ENCODE measurements at regions not wholly inside any gene's neighbourhood (a gene's known extent, or its start where the extent isn't known, plus 50 kb on each side); places are given as distances from the start of the nearest gene placed in this dataset.

DNA sequence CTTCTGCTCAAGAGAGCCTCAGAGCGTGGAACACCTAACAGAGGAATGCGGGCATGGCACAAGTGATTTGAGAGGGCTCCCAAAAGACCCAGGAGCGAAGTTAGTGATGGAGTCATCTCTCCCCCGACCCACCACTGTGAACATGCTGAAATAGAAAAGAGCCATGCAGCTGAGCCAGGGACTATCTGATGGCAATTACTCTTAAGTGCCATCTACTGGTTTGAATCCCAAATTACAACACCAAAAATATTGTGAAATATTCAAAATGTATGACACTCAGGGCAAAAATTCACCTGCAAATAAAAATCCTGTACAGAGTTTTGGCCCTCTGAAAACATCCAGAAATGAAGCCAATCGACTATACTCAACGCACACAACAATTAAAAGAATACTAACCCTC, 2038.9 kb upstream of the ADGRL3 start:
- H3K27ac ChIP-seq = no peak overlapping the region
- TF ChIP-seq, protein P1, sequence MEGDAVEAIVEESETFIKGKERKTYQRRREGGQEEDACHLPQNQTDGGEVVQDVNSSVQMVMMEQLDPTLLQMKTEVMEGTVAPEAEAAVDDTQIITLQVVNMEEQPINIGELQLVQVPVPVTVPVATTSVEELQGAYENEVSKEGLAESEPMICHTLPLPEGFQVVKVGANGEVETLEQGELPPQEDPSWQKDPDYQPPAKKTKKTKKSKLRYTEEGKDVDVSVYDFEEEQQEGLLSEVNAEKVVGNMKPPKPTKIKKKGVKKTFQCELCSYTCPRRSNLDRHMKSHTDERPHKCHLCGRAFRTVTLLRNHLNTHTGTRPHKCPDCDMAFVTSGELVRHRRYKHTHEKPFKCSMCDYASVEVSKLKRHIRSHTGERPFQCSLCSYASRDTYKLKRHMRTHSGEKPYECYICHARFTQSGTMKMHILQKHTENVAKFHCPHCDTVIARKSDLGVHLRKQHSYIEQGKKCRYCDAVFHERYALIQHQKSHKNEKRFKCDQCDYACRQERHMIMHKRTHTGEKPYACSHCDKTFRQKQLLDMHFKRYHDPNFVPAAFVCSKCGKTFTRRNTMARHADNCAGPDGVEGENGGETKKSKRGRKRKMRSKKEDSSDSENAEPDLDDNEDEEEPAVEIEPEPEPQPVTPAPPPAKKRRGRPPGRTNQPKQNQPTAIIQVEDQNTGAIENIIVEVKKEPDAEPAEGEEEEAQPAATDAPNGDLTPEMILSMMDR (IDR thresholded peaks at IDR 0.05; ENCODE audit: low read depth, low read length, missing control alignments) = no peak
- H3K27me3 ChIP-seq (replicated peaks) = no peaks in the 10 kb centered on the region
- DNase-seq = no peak
- H3K36me3 ChIP-seq (replicated peaks) = no peaks in the 10 kb centered on the region
- in situ Hi-C loops (cut with HindIII; ENCODE audit: low pct_ligation_motif_present, low sequenced_read_pairs) = no loop called here
- no peak overlapping the region for H3K4me3 ChIP-seq (ENCODE audit: low read depth, low read length)

DNA sequence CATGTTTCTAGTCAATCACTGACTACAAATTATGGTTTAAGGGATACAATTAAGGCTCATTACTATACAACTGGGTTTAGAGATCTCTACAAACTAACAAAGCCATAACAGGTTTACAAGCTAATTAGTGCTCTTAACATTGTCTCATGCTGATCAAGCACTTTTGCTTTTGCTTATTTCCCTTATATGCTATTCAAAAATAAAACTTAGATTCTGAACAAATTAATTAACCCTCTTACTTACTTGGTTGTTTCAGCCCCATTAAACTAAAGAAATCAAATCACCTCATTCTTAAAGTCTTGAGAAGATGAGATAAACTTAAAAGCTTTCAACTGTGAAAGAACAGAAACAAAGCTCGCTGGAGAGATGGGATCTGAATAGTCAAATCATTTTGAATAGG, 2024.5 kb upstream of the ADGRL3 start:
- H3K36me3 ChIP-seq (replicated peaks) = no peaks in the 10 kb centered on the region
- no peak overlapping the region for H3K27ac ChIP-seq
- TF ChIP-seq, protein P1 (IDR thresholded peaks at IDR 0.05; ENCODE audit: low read depth, low read length, missing control alignments) = no peak
- in situ Hi-C loops (cut with HindIII; ENCODE audit: low pct_ligation_motif_present, low sequenced_read_pairs) = no loop called here
- no peaks in the 10 kb centered on the region for H3K27me3 ChIP-seq (replicated peaks)
- no peak for DNase-seq
- H3K4me3 ChIP-seq (ENCODE audit: low read depth, low read length) = no peak overlapping the region

DNA sequence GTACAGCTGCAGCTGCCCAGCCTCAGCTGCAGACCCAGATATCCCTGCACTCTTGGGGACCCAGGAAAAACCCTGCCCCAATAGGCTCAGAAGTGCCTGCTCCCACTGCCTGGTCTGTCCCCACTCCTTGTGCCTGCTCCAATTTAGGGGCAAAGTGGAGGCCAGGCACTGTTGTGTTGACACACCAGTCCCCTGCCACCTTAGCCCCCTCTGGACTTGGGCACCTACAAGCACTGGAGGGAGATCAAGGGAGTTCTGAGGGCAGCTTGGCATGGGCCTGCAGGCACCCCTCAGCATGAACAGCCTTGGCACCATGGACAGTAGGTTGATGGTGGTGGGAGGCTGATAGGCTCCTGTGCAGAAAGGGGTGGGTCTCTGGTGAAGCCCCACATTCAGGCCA, 2020.8 kb upstream of the ADGRL3 start:
- H3K36me3 ChIP-seq (replicated peaks) = no peaks in the 10 kb centered on the region
- no peak for DNase-seq
- H3K27me3 ChIP-seq (replicated peaks) = no peaks in the 10 kb centered on the region
- in situ Hi-C loops (cut with HindIII; ENCODE audit: low pct_ligation_motif_present, low sequenced_read_pairs) = no loop called here
- no peak overlapping the region for H3K27ac ChIP-seq
- TF ChIP-seq, protein P1 (IDR thresholded peaks at IDR 0.05; ENCODE audit: low read depth, low read length, missing control alignments) = no peak
- H3K4me3 ChIP-seq (ENCODE audit: low read depth, low read length) = no peak overlapping the region

DNA sequence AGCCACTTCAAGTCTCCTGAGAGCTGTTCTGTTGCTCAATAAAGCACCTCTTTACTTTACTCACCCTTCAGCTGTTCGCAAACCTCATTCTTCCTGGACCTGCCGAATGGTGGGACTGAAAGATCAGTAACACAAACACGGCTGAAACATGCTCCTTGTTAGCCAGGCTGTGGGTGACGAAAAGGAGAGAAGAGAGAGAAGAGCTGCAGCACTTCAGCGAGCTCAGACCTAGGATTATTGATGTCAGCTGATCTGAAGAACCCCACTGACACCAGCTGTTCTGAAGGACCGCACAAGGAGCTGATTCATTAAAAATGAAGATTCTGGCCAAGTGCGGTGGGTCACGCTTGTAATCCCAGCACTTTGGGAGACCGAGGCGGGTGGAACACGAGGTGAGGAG, 2020.0 kb upstream of the ADGRL3 start:
- Histone ChIP-seq H3K4me3 (ENCODE audit: low read depth, low read length) (no peak overlapping the region), H3K27me3 (replicated peaks) (no peaks in the 10 kb centered on the region), H3K36me3 (replicated peaks) (no peaks in the 10 kb centered on the region), H3K27ac (no peak overlapping the region)
- no peak for DNase-seq
- TF ChIP-seq, protein P1 (IDR thresholded peaks at IDR 0.05; ENCODE audit: low read depth, low read length, missing control alignments) = no peak
- in situ Hi-C loops (cut with HindIII; ENCODE audit: low pct_ligation_motif_present, low sequenced_read_pairs) = no loop called here

DNA sequence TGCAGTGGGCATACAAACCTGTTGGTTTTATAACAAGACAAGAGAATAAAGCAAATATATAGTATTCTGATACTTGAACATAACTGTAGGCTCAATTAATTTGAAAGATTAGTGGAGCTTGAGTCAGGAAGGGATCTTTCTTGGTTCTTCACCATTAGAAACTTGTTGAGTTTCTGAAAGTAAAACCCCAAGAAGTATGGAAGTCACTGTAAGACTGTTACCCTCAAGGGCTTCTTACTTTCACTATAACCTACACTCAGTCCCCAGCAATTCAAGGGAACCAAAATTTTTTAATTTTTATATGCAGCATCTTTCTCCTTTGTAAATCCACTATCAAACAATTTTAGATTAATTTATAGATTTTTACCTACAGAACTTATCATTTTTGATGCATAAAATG, 2019.2 kb upstream of the ADGRL3 start:
- Histone ChIP-seq H3K36me3 (replicated peaks) (no peaks in the 10 kb centered on the region), H3K27ac (no peak overlapping the region), H3K4me3 (ENCODE audit: low read depth, low read length) (no peak overlapping the region), H3K27me3 (replicated peaks) (no peaks in the 10 kb centered on the region)
- no peak for DNase-seq
- in situ Hi-C loops (cut with HindIII; ENCODE audit: low pct_ligation_motif_present, low sequenced_read_pairs) = no loop called here
- TF ChIP-seq, protein P1 (IDR thresholded peaks at IDR 0.05; ENCODE audit: low read depth, low read length, missing control alignments) = no peak

DNA sequence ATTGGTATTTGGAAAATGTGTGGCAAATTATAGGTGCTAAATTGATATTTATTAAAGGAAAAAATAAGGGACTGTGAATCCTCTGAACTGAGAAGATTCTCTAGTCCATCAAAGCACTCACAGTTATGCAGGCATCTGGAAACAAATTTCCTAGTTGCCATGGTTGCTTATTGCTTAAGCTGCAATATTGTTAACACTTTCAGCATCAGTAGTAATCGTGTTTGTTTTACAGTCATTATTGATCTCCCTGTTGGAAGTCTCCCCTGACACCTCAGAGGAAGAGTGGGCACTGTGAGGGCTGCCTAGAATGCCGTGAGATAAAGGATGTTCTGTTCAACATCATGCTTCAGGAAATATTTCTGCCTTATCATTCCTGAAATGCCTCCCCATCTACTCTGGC, 2004.3 kb upstream of the ADGRL3 start:
- H3K27ac ChIP-seq = no peak overlapping the region
- TF ChIP-seq, protein P1 (IDR thresholded peaks at IDR 0.05; ENCODE audit: low read depth, low read length, missing control alignments) = no peak
- H3K4me3 ChIP-seq (ENCODE audit: low read depth, low read length) = no peak overlapping the region
- in situ Hi-C loops (cut with HindIII; ENCODE audit: low pct_ligation_motif_present, low sequenced_read_pairs) = no loop called here
- no peaks in the 10 kb centered on the region for H3K36me3 ChIP-seq (replicated peaks)
- no peaks in the 10 kb centered on the region for H3K27me3 ChIP-seq (replicated peaks)
- no peak for DNase-seq
